ENCODE measurements at regions not wholly inside any gene's neighbourhood (a gene's known extent, or its start where the extent isn't known, plus 50 kb on each side); places are given as distances from the start of the nearest gene placed in this dataset.
A peak's percentile ranks its signal among the peaks of the same experiment; 100 is the strongest.

GRCh38 chr2:215617060-215617824 is 181.4 kb upstream of the FN1 start:
- H3K27ac ChIP-seq = no peak overlapping the region
- no peak for DNase-seq (ENCODE audit: low read depth, low spot score)

DNA sequence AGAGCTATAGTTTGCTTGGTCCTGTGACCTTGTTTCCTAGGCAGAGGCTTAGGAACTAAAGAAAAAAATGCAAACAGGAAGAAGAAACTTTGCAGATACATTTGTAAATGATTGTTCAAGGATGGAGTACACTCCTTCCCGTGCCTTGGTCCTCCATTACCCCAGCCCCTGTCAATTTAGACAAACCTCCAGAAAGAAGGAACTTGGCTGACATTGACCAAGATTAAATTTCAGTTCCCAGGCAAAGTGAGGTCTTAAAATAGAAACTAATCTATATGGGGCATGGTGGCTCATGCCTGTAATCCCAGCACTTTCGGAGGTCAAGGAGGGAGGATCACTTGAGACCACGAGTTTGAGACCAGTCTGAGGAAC is 179.9 kb upstream of the FN1 start:
- no peak overlapping the region for H3K27ac ChIP-seq
- DNase-seq (ENCODE audit: low read depth, low spot score) = no peak

DNA sequence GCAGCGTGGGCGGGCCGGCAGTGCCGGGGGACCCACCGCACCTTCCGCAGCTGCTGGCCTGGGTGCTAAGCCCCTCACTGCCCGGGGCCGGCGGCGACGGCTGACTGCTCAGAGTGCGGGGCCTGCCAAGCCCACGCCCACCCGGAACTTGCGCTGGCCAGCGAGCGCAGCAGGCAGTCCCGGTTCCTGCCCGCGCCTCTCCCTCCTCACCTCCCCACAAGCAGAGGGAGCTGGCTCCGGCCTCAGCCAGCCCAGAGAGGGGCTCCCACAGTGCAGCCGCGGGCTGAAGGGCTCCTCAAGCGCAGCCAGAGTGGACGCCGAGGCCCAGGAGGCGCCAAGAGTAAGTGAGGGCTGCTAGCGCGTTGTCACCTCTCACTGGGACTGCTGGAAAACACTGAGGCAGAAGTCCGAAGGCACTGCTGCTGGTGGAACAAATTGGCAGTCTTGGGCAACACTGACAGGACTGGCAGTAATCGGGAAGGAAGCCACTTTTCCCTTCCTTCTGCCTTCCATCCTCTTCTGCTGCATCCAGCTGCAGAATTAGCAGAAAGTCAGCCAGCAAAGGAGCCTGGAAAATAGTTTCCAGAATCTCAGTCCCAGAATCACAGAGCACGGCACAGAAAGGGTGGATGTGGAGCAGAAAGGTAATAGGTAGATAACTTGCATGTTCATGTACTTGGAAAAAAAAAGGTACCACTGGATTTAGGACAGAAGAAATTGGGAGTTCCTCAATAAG is 179.4 kb upstream of the FN1 start:
- no peak overlapping the region for H3K27ac ChIP-seq
- no peak for DNase-seq (ENCODE audit: low read depth, low spot score)

DNA sequence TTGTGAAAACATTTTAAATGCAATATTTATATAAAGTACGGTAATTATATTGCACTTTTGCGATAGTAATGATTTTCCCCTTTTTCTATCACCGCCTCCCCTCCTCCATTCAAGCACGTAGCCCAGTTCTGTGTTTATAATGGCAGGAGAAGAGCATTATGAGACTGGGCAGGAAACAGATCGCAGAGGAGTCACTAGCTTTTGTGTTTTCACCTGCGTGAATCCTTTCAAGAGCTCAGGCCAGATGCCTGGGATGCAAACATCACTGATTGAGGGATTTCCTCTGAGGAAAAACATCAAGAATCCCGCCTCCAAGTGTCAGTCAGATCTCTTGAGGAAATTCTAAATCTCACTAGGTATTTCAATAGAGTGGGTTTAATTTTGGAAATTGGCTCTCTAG is 178.4 kb upstream of the FN1 start:
- H3K27ac ChIP-seq = no peak overlapping the region
- DNase-seq (ENCODE audit: low read depth, low spot score) = no peak

DNA sequence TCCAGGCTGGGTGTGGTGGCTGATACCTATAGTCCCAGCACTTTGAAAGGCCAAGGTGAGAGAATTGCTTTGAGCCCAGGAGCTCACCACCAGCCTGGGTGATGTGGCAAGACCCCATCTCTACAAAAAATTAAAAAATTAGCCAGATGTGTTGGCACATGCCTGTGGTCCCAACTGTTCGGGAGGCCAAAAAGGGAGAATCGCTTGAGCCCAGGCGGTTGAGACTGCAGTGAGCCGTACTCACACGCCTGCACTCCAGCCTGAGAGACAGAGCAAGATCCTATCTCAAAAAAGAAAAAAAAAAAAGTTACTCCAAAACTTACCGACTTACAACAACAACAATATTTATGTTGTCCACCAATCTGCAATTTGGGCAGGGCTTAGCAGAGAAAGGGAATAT is 178.0 kb upstream of the FN1 start:
- no peak for DNase-seq (ENCODE audit: low read depth, low spot score)
- H3K27ac ChIP-seq = no peak overlapping the region

DNA sequence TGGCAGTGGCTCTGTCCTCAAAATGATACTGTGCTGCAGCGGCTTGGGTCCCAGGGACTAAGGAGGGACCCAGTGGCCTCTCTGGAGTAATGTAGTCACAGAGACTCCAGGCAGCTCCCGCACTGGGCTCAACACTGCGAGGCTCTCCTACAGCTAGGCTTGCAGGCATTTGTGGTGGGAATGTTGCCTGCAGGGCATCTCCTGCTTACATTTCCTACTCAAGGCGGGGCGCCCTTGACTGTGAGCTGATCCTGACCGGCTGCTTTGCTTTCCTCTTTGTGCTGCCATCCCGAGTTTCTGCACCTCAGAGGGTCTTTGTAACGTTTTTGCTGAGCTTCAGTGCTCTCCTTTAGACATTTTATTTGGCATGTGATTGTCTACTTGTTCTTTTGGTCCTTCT is 177.4 kb upstream of the FN1 start:
- H3K27ac ChIP-seq = no peak overlapping the region
- no peak for DNase-seq (ENCODE audit: low read depth, low spot score)

- DNase-seq (ENCODE audit: low read depth, low spot score) = no peak
- H3K27ac ChIP-seq = no peak overlapping the region
Observed at GRCh38 chr2:215612786-215613185, 176.9 kb upstream of the FN1 start.

DNA sequence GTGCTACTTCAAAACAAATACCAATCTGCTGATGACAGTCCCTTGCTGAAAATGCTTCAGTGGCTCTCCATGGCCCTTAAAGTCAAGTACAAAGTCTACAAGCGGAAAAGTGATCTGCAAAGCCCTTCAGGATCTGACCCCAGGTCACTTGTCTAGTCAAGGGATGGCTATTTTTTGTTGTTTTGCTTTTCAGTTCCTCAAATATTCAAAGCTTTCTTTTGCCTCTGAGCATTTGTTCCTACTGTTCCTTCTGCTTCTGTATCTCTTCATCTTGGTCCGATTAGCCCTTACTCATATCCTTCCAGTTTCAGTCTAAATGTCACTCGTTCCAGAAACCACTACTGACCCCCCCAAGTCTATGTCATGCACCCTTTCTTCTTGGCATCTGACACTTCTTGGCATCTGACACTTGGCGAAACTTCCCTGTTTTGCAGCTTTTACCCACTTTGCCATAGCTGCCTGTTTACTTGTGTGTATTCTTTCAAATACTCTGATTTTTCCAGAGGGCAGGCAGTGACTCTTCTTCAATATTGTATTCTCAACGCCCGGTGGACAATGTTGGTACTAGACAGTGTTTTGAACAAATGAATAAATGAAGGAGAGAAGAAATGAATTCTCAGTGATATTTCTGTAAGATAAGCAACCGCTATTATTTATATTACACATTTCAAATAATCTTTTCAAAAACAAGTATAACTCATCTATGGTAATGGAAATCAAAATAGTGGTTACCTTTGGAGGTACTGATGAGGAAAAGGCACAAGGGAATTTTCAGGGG is 175.9 kb upstream of the FN1 start:
- no peak overlapping the region for H3K27ac ChIP-seq
- DNase-seq (ENCODE audit: low read depth, low spot score) = no peak

DNA sequence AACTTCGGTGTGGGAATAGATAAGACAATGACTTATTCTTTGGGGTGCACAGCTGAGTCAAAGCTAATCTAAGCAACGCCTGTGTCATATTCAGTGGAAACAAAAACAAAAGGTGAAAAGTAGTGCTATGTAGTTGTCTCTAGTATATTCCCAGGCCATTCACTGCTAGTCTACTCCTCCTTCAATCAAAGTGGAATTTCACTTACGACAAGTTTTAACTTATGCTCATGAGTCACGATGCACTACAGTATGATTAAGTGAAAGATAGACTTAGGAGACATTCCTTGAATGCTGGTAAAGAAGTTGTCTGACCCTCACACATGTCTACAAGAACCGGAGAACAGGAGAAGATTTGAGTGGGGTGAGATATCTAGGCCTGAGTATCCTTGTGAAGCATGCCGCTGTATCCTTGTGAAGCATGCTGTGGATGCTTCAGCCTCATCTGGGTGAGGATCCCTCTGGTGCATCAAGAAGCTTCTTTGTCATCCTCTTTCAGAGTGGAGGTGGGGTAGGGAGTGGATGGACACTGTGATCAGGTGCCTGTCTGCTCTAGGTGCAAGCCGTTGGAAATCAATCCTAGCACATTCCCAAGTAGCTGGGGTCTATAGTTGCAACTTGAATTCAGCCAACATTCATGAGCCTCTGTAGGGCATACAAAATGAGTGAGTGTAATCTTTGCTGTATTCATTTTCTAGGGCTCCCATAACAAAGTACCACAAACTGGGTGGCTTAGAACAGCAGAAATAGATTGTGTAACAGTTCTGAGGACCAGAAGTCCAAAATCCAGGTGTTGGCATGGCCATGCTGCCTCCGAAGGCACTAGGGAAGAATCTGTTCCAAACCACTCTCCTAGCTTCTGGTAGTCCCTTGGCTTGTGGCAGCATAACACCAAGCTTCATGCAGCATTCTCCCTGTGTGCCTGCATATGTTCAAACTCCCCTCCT is 173.5 kb upstream of the FN1 start:
- peak; percentile 90 for DNase-seq (ENCODE audit: low read depth, low spot score)
- H3K27ac ChIP-seq = peak overlapping the region; percentile 49

GRCh38 chr2:215607766-215608165 is 171.9 kb upstream of the FN1 start:
- DNase-seq (ENCODE audit: low read depth, low spot score) = no peak
- H3K27ac ChIP-seq = no peak overlapping the region

DNA sequence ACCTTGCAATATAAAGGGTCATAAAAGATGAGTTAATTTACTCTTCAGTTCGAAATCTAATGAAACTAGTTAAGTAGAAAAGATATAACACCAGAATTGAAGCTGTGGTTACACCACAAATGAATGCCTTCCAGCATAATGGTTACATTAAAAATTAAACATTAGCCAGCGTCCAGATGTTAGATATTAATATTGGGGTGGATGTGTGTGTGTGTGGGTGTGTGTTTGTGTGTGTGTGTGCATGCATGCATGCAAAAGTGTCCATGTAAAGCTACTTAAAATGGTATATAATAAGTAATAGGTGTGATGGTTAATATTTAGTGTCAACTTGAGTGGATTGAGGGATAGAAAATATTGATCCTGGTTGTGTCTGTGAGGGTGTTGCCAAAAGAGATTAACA is 170.4 kb upstream of the FN1 start:
- DNase-seq (ENCODE audit: low read depth, low spot score) = no peak
- H3K27ac ChIP-seq = no peak overlapping the region

DNA sequence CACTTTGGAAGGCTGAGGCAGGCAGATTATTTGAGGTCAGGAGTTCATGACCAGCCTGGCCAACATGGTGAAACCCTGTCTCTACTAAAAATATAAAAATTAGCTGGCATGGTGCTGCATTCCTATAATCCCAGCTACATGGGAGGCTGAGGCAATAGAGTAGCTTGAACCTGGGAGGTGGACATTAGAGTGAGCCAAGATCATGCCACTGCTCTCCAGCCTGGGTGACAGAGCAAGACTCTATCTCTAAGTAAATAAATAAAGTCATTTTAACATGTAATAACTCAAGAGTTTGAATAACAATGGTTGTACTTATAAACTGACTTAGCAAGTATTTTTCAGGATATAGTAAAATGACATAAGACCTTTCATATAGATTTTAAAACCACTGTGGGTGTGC is 169.3 kb upstream of the FN1 start:
- DNase-seq (ENCODE audit: low read depth, low spot score) = no peak
- H3K27ac ChIP-seq = no peak overlapping the region

GRCh38 chr2:215604606-215605005 is 168.7 kb upstream of the FN1 start:
- H3K27ac ChIP-seq = no peak overlapping the region
- DNase-seq (ENCODE audit: low read depth, low spot score) = no peak

DNA sequence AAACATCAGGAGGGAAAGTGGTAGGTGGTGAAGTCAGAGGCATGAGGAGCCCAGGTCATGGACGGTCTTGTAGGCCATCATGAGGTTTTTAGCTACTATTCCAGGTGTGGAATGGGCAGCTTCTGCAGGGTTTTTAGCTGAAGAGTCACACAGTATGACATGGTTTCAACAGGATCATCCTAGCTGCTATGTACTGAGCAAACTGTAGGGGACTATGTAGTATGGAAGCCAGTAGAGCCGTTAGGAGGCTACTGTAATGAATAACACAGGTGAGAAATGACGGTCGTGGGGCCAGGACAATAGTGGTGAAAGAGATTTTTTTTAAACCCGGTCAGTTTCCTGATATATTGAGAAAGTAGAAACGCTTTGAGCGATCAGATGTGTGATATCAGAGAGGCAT is 167.6 kb upstream of the FN1 start:
- no peak overlapping the region for H3K27ac ChIP-seq
- DNase-seq (ENCODE audit: low read depth, low spot score) = no peak

DNA sequence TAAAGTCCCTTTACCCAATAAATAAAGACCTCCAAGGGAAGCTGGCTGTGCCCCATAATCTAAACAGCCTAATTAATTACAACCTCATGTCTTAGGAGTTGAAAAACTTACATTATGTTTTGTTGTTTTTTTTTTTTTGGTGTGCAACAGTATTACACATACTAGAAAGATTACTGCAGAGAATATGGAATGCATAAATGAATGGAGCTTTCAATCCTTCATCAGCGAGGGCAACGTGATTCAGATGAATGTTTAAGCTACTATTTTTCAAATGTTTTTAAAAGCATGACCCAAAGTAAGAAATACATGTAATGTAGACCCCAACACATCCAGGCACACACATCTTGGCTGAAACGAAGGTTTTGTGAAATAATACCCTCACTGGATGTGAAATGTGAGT is 167.1 kb upstream of the FN1 start:
- DNase-seq (ENCODE audit: low read depth, low spot score) = no peak

GRCh38 chr2:215601990-215602721 is 166.3 kb upstream of the FN1 start:
- no peak overlapping the region for H3K27ac ChIP-seq
- no peak for DNase-seq (ENCODE audit: low read depth, low spot score)

More for the DNA sequence above, 167.1 kb upstream of the FN1 start:
- no peak overlapping the region for H3K27ac ChIP-seq

- no peak overlapping the region for H3K27ac ChIP-seq
- no peak for DNase-seq (ENCODE audit: low read depth, low spot score)
Observed at GRCh38 chr2:215601526-215601925, 165.7 kb upstream of the FN1 start.

- H3K27ac ChIP-seq = no peak overlapping the region
- DNase-seq (ENCODE audit: low read depth, low spot score) = peak; percentile 56
Observed at GRCh38 chr2:215598376-215598975, 162.6 kb upstream of the FN1 start.

DNA sequence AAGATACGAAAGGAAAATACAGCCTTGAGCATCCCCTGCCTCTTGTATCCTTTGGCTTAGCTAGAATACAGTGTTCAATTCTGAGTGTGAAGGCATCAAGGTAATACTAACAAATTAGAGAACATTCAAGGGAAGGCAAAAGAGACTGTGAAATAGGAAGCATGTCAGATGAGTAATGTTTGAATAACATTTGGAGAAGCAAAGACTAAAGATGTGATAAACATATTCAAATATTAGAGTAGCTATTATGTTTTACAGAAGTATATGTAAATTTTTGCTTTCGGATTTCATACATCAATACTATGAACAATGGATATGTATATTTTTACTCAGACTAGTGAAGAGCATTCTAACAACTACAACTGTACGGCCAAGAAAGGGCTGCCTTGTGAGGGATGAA is 161.7 kb upstream of the FN1 start:
- no peak overlapping the region for H3K27ac ChIP-seq
- no peak for DNase-seq (ENCODE audit: low read depth, low spot score)

Data from epithelial cell of prostate (primary cell).